HepG2 (cell line): ENCODE measurements at regions not wholly inside any gene's neighbourhood (a gene's known extent, or its start where the extent isn't known, plus 50 kb on each side); places are given as distances from the start of the nearest gene placed in this dataset.

Experiments
- ATAC-seq: fragments of 200-7000 bp; cut with Tn5 transposase; 3 replicates; pipeline ENCODE4 v1.9.1; 2020; ENCODE audit warnings: mild to moderate bottlenecking, moderate library complexity
- BruUV-seq: library from RNA; stranded (reverse); fragments of 400-500 nt; replicated peaks from 2 replicates; lab custom pipeline; 2021; lab: Mats Ljungman, UMichigan
- CTCF ChIA-PET: fragments of 300-600 bp; formaldehyde crosslinking; extraction: SDS; loops from one replicate; lab custom pipeline; 2021; ENCODE audit warnings: low total read pairs, inconsistent platforms, low intra/inter-chr PET ratio; lab: Yijun Ruan, JAX
- POLR2A ChIA-PET: fragments of 350-600 bp; sonication (Branson Sonifier 250); formaldehyde crosslinking; loops from one replicate; lab custom pipeline; 2020; ENCODE audit warnings: antibody characterized with exemption, inconsistent platforms; lab: Yijun Ruan, JAX
- DNase-seq: peaks from one replicate; pipeline ENCODE4 v3.0.0-alpha.2; 2015; ENCODE audit warnings: low spot score
- FAIRE-seq: peaks from 3 replicates; lab custom pipeline; 2011; peaks lifted over from hg19 to GRCh38; lab: Jason Lieb, UNC
- H2AFZ ChIP-seq: one replicate; pipeline ENCODE4 v1.6.1; 2011; ENCODE audit warnings: low read length, inconsistent platforms
- H3K27ac ChIP-seq: fragments of 300-600 bp; 3 replicates; pipeline ENCODE4 v1.8.0; 2011; ENCODE audit warnings: mixed run types, mild to moderate bottlenecking, mixed read lengths, low read length, inconsistent platforms; ENCODE audit not compliant: insufficient read depth; ENCODE audit errors: extremely low read length
- H3K27me3 ChIP-seq, 2 experiments: fragments of 200-600 bp in 1 of 2; 2 replicates in 1 of 2; 3 replicates in 1 of 2; pipeline versions ENCODE4 v1.6.0 to v1.8.0; 2011; ENCODE audit warnings: low read length in 2 of 2, mild to moderate bottlenecking in 2 of 2, moderate library complexity in 2 of 2, inconsistent platforms in 1 of 2; ENCODE audit not compliant: insufficient read depth in 2 of 2, control insufficient read depth in 1 of 2
- H3K36me3 ChIP-seq, 2 experiments: fragments of 200-600 bp in 1 of 2; replicated peaks in 1 of 2; 2 replicates in 1 of 2; 3 replicates in 1 of 2; pipeline versions ENCODE4 v1.5.1 to v1.8.0; 2011; ENCODE audit warnings: low read length in 2 of 2, inconsistent platforms in 1 of 2; ENCODE audit not compliant: insufficient read depth in 2 of 2, control insufficient read depth in 1 of 2
- H3K4me1 ChIP-seq: 2 replicates; pipeline ENCODE4 v1.5.1; 2012; ENCODE audit warnings: low read length, inconsistent platforms; ENCODE audit not compliant: insufficient read depth
- H3K4me2 ChIP-seq: 2 replicates; pipeline ENCODE4 v1.6.0; 2011; ENCODE audit warnings: low read depth, low read length, inconsistent platforms
- H3K4me3 ChIP-seq, 3 experiments: fragments of 200-600 bp in 1 of 3; sonication (generic), shearing (Covaris generic) in 1 of 3; replicated peaks in 1 of 3; 2 replicates each; pipeline ENCODE4 v1.5.1; 2011 to 2016; ENCODE audit warnings: low read length in 3 of 3, inconsistent platforms in 2 of 3, low read depth in 2 of 3, mild to moderate bottlenecking in 2 of 3, control low read depth in 1 of 3, mixed read lengths in 1 of 3; ENCODE audit not compliant: insufficient read depth in 1 of 3
- H3K79me2 ChIP-seq: one replicate; pipeline ENCODE4 v1.6.1; 2011; ENCODE audit warnings: low read length, inconsistent platforms; ENCODE audit not compliant: insufficient read depth
- H3K9ac ChIP-seq: 2 replicates; pipeline ENCODE4 v1.6.0; 2011; ENCODE audit warnings: mild to moderate bottlenecking, low read depth, low read length, inconsistent platforms; ENCODE audit not compliant: insufficient read depth
- H3K9me3 ChIP-seq: 2 replicates; pipeline ENCODE4 v1.5.1; 2012; ENCODE audit warnings: mild to moderate bottlenecking, low read length
- H4K20me1 ChIP-seq: 2 replicates; pipeline ENCODE4 v1.6.0; 2011; ENCODE audit warnings: inconsistent platforms, mild to moderate bottlenecking, low read length, moderate library complexity; ENCODE audit not compliant: insufficient read depth
- DBP ChIP-seq: sonication (generic); formaldehyde crosslinking; IDR thresholded peaks from 2 replicates; pipeline ENCODE4 v1.4.0; 2020; ENCODE audit warnings: missing genetic modification reagents; ENCODE audit errors: not compliant biosample characterization
- GPBP1L1 ChIP-seq: sonication (generic); formaldehyde crosslinking; IDR thresholded peaks from 2 replicates; pipeline ENCODE4 v1.5.0; 2020; ENCODE audit warnings: mild to moderate bottlenecking, missing genetic modification reagents
- LRRFIP1 ChIP-seq: sonication (generic); formaldehyde crosslinking; conservative IDR thresholded peaks from 2 replicates; pipeline ENCODE4 v1.4.0; 2020; ENCODE audit warnings: missing genetic modification reagents
- MED1 ChIP-seq: sonication (generic); formaldehyde crosslinking; IDR thresholded peaks from 2 replicates; pipeline ENCODE4 v1.4.0; 2020; ENCODE audit warnings: missing genetic modification reagents
- TEAD2 ChIP-seq: sonication (generic); formaldehyde crosslinking; IDR thresholded peaks from 2 replicates; pipeline ENCODE4 v1.9.0; 2021; ENCODE audit warnings: missing genetic modification reagents
- ZNF446 ChIP-seq: sonication (generic); formaldehyde crosslinking; IDR thresholded peaks from 2 replicates; pipeline ENCODE4 v1.5.0; 2020; ENCODE audit warnings: mild to moderate bottlenecking, missing genetic modification reagents
- WGBS: methylation state at CpG from one replicate; pipeline ENCODE4 v1.1.6; 2017; ENCODE audit warnings: low lambda C conversion rate; 5-methylcytosine and 5-hydroxymethylcytosine counted together
- in situ Hi-C: cut with HindIII; loops from 2 replicates; pipeline ENCODE4 v1.10.0; 2017; ENCODE audit warnings: low pct_unique_long_range_greater_than_20kb; ENCODE audit not compliant: extremely low pct_ligation_motif_present
- intact Hi-C: fragments of 100-400 bp; cut with micrococcal nuclease; formaldehyde crosslinking; loops from one replicate; pipeline ENCODE4 v1.10.0; 2022; ENCODE audit not compliant: unreplicated experiment

GRCh38 chr17:83183145-83183948 lies 103.9 kb downstream of the METRNL start (continued):
- TF ChIP-seq DBP (CRISPR knock-in tag): no peak
- no peak for TF ChIP-seq TEAD2 (CRISPR knock-in tag)
- TF ChIP-seq MED1: no peak
- TF ChIP-seq, all 625 proteins: peak for 0

- no peaks in the 10 kb centered on the region for H4K20me1 ChIP-seq
- ATAC-seq: no peak
- no peaks in the 10 kb centered on the region for H3K36me3 ChIP-seq
- BruUV-seq: no TSS peak
- no peak overlapping the region for H3K4me3 ChIP-seq
- no peaks in the 10 kb centered on the region for H3K79me2 ChIP-seq
- H3K9me3 ChIP-seq: peaks cover 6% of the 10 kb centered on the region; the same call in 1 of the 2 replicates
- no peak overlapping the region for H3K27ac ChIP-seq
- no peak for DNase-seq
- H3K4me2 ChIP-seq: no peak overlapping the region
- no peak overlapping the region for H2AFZ ChIP-seq
- CTCF ChIA-PET: no interaction called here
- in situ Hi-C loops: no loop called here
- no peak for TF ChIP-seq ZNF446
- no peak for TF ChIP-seq LRRFIP1 (CRISPR knock-in tag)
- TF ChIP-seq GPBP1L1: no peak
- POLR2A ChIA-PET: no interaction called here
- FAIRE-seq: no peak
- H3K9ac ChIP-seq: no peak overlapping the region
- H3K4me1 ChIP-seq: peaks cover 2% of the 10 kb centered on the region
- 39% methylated on average over 15 of the region's 15 CpGs for WGBS
- H3K27me3 ChIP-seq: peaks cover 2 to 45% of the 10 kb centered on the region in 2 experiments; a peak in 4 of 5 replicates
- intact Hi-C loops: no loop called here
These were observed 104.6 kb downstream of the METRNL start for GRCh38 chr17:83183951-83184506.
